GM12892 (cell line): ENCODE measurements at regions not wholly inside any gene's neighbourhood (a gene's known extent, or its start where the extent isn't known, plus 50 kb on each side); places are given as distances from the start of the nearest gene placed in this dataset.

Source experiments
- POLR2A ChIP-seq: IDR thresholded peaks from 2 replicates; pipeline ENCODE4 v1.6.1; 2011; ENCODE audit warnings: low read depth, low read length, control low read depth
- POLR2AphosphoS5 ChIP-seq: IDR thresholded peaks from 2 replicates; pipeline ENCODE4 v1.6.1; 2011; ENCODE audit warnings: low read depth, low read length, control low read depth

GRCh38 chr5:42924226-42924625, 112.5 kb upstream of the SELENOP start:
- no peak for TF ChIP-seq POLR2A
- no peak for TF ChIP-seq POLR2AphosphoS5
